ENCODE measurements at regions not wholly inside any gene's neighbourhood (a gene's known extent, or its start where the extent isn't known, plus 50 kb on each side); places are given as distances from the start of the nearest gene placed in this dataset.
"Not testable (repeated sequence)": the region's sequence is repeated elsewhere in the genome, so short reads cannot be mapped to it uniquely, and the experiment has no call there.

GRCh38 chr12:116378002-116378401 lies 100.5 kb upstream of the MED13L start:
- H3K4me2 ChIP-seq (ENCODE audit: low read length), result no peak overlapping the region
- H3K79me2 ChIP-seq (ENCODE audit: low read length), result no peaks in the 10 kb centered on the region
- no peak overlapping the region for H3K9ac ChIP-seq (ENCODE audit: low read length)
- H3K27ac ChIP-seq (ENCODE audit: low read length), result no peak overlapping the region
- H3K27me3 ChIP-seq (ENCODE audit: low read depth, low read length), result peaks cover 33% of the 10 kb centered on the region
- no peaks in the 10 kb centered on the region for H4K20me1 ChIP-seq (ENCODE audit: insufficient read depth, low read length)
- TF ChIP-seq EZH2phosphoT487 (IDR thresholded peaks at IDR 0.05; ENCODE audit: low read depth) (no peak), CTCF (IDR thresholded peaks at IDR 0.05; ENCODE audit: low read depth, low read length) (no peak)
- H3K4me3 ChIP-seq (ENCODE audit: low read length), result no peak overlapping the region
- no peaks in the 10 kb centered on the region for H3K9me3 ChIP-seq (ENCODE audit: insufficient read depth, low read length)
- no peak overlapping the region for H2AFZ ChIP-seq (ENCODE audit: low read depth, low read length)
- H3K4me1 ChIP-seq (ENCODE audit: low read length), result no peaks in the 10 kb centered on the region
- no peaks in the 10 kb centered on the region for H3K36me3 ChIP-seq (replicated peaks; ENCODE audit: low read depth, low read length)

GRCh38 chr12:116380108-116380507 lies 102.6 kb upstream of the MED13L start:
- no peak overlapping the region for H3K27ac ChIP-seq (ENCODE audit: low read length)
- peaks cover 7% of the 10 kb centered on the region for H3K4me1 ChIP-seq (ENCODE audit: low read length)
- H3K27me3 ChIP-seq (ENCODE audit: low read depth, low read length), result peaks cover 46% of the 10 kb centered on the region
- no peak overlapping the region for H3K9ac ChIP-seq (ENCODE audit: low read length)
- no peak overlapping the region for H2AFZ ChIP-seq (ENCODE audit: low read depth, low read length)
- no peaks in the 10 kb centered on the region for H3K36me3 ChIP-seq (replicated peaks; ENCODE audit: low read depth, low read length)
- H3K4me2 ChIP-seq (ENCODE audit: low read length), result no peak overlapping the region
- H3K79me2 ChIP-seq (ENCODE audit: low read length), result no peaks in the 10 kb centered on the region
- H3K9me3 ChIP-seq (ENCODE audit: insufficient read depth, low read length), result no peaks in the 10 kb centered on the region
- H4K20me1 ChIP-seq (ENCODE audit: insufficient read depth, low read length), result no peaks in the 10 kb centered on the region
- TF ChIP-seq CTCF (IDR thresholded peaks at IDR 0.05; ENCODE audit: low read depth, low read length), result no peak
- no peak for TF ChIP-seq EZH2phosphoT487 (IDR thresholded peaks at IDR 0.05; ENCODE audit: low read depth)
- H3K4me3 ChIP-seq (ENCODE audit: low read length), result no peak overlapping the region

- not testable (repeated sequence) for H3K9me3 ChIP-seq (ENCODE audit: insufficient read depth, low read length); H3K27ac ChIP-seq (ENCODE audit: low read length); H3K4me2 ChIP-seq (ENCODE audit: low read length); H3K79me2 ChIP-seq (ENCODE audit: low read length); H3K9ac ChIP-seq (ENCODE audit: low read length); H2AFZ ChIP-seq (ENCODE audit: low read depth, low read length); H3K4me3 ChIP-seq (ENCODE audit: low read length); H3K36me3 ChIP-seq (replicated peaks; ENCODE audit: low read depth, low read length); H4K20me1 ChIP-seq (ENCODE audit: insufficient read depth, low read length)
- Histone ChIP-seq H3K27me3 (ENCODE audit: low read depth, low read length) (peaks cover 46% of the 10 kb centered on the region), H3K4me1 (ENCODE audit: low read length) (peaks cover 13% of the 10 kb centered on the region)
These were observed 103.2 kb upstream of the MED13L start for GRCh38 chr12:116380740-116381139.

GRCh38 chr12:116381240-116381743 lies 103.8 kb upstream of the MED13L start:
- Histone ChIP-seq H2AFZ (ENCODE audit: low read depth, low read length) (no peak overlapping the region), H4K20me1 (ENCODE audit: insufficient read depth, low read length) (no peaks in the 10 kb centered on the region), H3K4me2 (ENCODE audit: low read length) (no peak overlapping the region), H3K79me2 (ENCODE audit: low read length) (no peaks in the 10 kb centered on the region), H3K36me3 (replicated peaks; ENCODE audit: low read depth, low read length) (no peaks in the 10 kb centered on the region), H3K4me3 (ENCODE audit: low read length) (no peak overlapping the region), H3K9me3 (ENCODE audit: insufficient read depth, low read length) (no peaks in the 10 kb centered on the region), H3K9ac (ENCODE audit: low read length) (no peak overlapping the region), H3K27me3 (ENCODE audit: low read depth, low read length) (peaks cover 46% of the 10 kb centered on the region), H3K27ac (ENCODE audit: low read length) (no peak overlapping the region), H3K4me1 (ENCODE audit: low read length) (peaks cover 13% of the 10 kb centered on the region)
- TF ChIP-seq EZH2phosphoT487 (IDR thresholded peaks at IDR 0.05; ENCODE audit: low read depth) (no peak), CTCF (IDR thresholded peaks at IDR 0.05; ENCODE audit: low read depth, low read length) (no peak)

Data from OCI-LY3 (cell line).